H9 (cell line): ENCODE measurements at regions not wholly inside any gene's neighbourhood (a gene's known extent, or its start where the extent isn't known, plus 50 kb on each side); places are given as distances from the start of the nearest gene placed in this dataset.

Source experiments
- DNase-seq: peaks from one replicate; pipeline ENCODE4 v3.0.0-alpha.2; 2017
- H2AFZ ChIP-seq: one replicate; pipeline ENCODE4 v1.6.1; 2013; ENCODE audit warnings: mild to moderate bottlenecking, low read length, control low read depth, moderate library complexity
- H2AK5ac ChIP-seq: 2 replicates; pipeline ENCODE4 v1.6.1; 2013; ENCODE audit warnings: low read length, control low read depth, mixed read lengths; ENCODE audit not compliant: insufficient read length
- H2BK120ac ChIP-seq: one replicate; pipeline ENCODE4 v1.6.1; 2013; ENCODE audit warnings: low read depth, mild to moderate bottlenecking, low read length, control low read depth, inconsistent platforms; ENCODE audit not compliant: poor library complexity, severe bottlenecking
- H2BK12ac ChIP-seq: 2 replicates; pipeline ENCODE4 v1.6.1; 2013; ENCODE audit warnings: low read length, control low read depth, mixed read lengths, low read depth; ENCODE audit not compliant: insufficient read length
- H2BK15ac ChIP-seq: 2 replicates; pipeline ENCODE4 v1.6.1; 2013; ENCODE audit warnings: low read depth, low read length, control low read depth
- H2BK20ac ChIP-seq: one replicate; pipeline ENCODE4 v1.6.1; 2013; ENCODE audit warnings: low read depth, mild to moderate bottlenecking, low read length, control low read depth, inconsistent platforms; ENCODE audit not compliant: poor library complexity, severe bottlenecking
- H2BK5ac ChIP-seq: 2 replicates; pipeline ENCODE4 v1.6.1; 2013; ENCODE audit warnings: low read length, control low read depth, mixed read lengths; ENCODE audit not compliant: insufficient read length
- H3K14ac ChIP-seq: 2 replicates; pipeline ENCODE4 v1.6.1; 2013; ENCODE audit warnings: low read length, control low read depth; ENCODE audit not compliant: insufficient read depth
- H3K18ac ChIP-seq: 2 replicates; pipeline ENCODE4 v1.6.1; 2013; ENCODE audit warnings: low read depth, mild to moderate bottlenecking, mixed read lengths, low read length, control low read depth; ENCODE audit not compliant: insufficient read length
- H3K23ac ChIP-seq: 2 replicates; pipeline ENCODE4 v1.6.1; 2013; ENCODE audit warnings: low read length, control low read depth, mixed read lengths, low read depth; ENCODE audit not compliant: insufficient read length
- H3K23me2 ChIP-seq: 2 replicates; pipeline ENCODE4 v1.6.1; 2013; ENCODE audit warnings: low read depth, mild to moderate bottlenecking, mixed read lengths, low read length, control low read depth; ENCODE audit not compliant: insufficient read length, poor library complexity, severe bottlenecking
- H3K27ac ChIP-seq: 2 replicates; pipeline ENCODE4 v1.5.1; 2013; ENCODE audit warnings: low read length, control low read depth, mixed read lengths, low read depth; ENCODE audit not compliant: insufficient read length
- H3K27me3 ChIP-seq: 2 replicates; pipeline ENCODE4 v1.6.1; 2013; ENCODE audit warnings: low read length, control low read depth, inconsistent platforms; ENCODE audit not compliant: insufficient read depth
- H3K4ac ChIP-seq: 2 replicates; pipeline ENCODE4 v1.6.1; 2013; ENCODE audit warnings: low read depth, mild to moderate bottlenecking, control low read depth, inconsistent platforms, low read length, moderate library complexity
- H3K4me1 ChIP-seq: 2 replicates; pipeline ENCODE4 v1.6.1; 2013; ENCODE audit warnings: low read length, control low read depth, inconsistent platforms; ENCODE audit not compliant: insufficient read depth
- H3K4me2 ChIP-seq: 2 replicates; pipeline ENCODE4 v1.6.1; 2013; ENCODE audit warnings: low read length, control low read depth, mixed read lengths; ENCODE audit not compliant: insufficient read length, insufficient read depth
- H3K56ac ChIP-seq: 2 replicates; pipeline ENCODE4 v1.6.1; 2013; ENCODE audit warnings: low read depth, mild to moderate bottlenecking, mixed read lengths, low read length, control low read depth; ENCODE audit not compliant: insufficient read length
- H3K79me1 ChIP-seq: 2 replicates; pipeline ENCODE4 v1.6.1; 2013; ENCODE audit warnings: low read depth, mild to moderate bottlenecking, moderate library complexity, low read length, control low read depth, inconsistent platforms; ENCODE audit not compliant: insufficient read depth, poor library complexity, severe bottlenecking
- H3K79me2 ChIP-seq: 2 replicates; pipeline ENCODE4 v1.6.1; 2013; ENCODE audit warnings: low read length, control low read depth, inconsistent platforms; ENCODE audit not compliant: insufficient read depth
- H3K9ac ChIP-seq: 2 replicates; pipeline ENCODE4 v1.6.1; 2013; ENCODE audit warnings: low read length, control low read depth, mixed read lengths; ENCODE audit not compliant: insufficient read length; ENCODE audit errors: extremely low read depth
- H3K9me3 ChIP-seq: one replicate; pipeline ENCODE4 v1.6.1; 2013; ENCODE audit warnings: low read depth, low read length, inconsistent platforms; ENCODE audit not compliant: control insufficient read depth
- H3T11ph ChIP-seq: one replicate; pipeline ENCODE4 v1.6.1; 2013; ENCODE audit warnings: mild to moderate bottlenecking, low read length, control low read depth, inconsistent platforms
- H4K20me1 ChIP-seq: one replicate; pipeline ENCODE4 v1.6.1; 2013; ENCODE audit not compliant: control insufficient read depth, insufficient read length, insufficient read depth
- H4K5ac ChIP-seq: 2 replicates; pipeline ENCODE4 v1.6.1; 2013; ENCODE audit warnings: low read depth, mild to moderate bottlenecking, mixed read lengths, low read length, control low read depth; ENCODE audit not compliant: insufficient read length
- H4K8ac ChIP-seq: replicated peaks from 2 replicates; pipeline ENCODE4 v1.6.1; 2013; ENCODE audit warnings: low read length, control low read depth, mixed read lengths, low read depth; ENCODE audit not compliant: insufficient read length
- H4K91ac ChIP-seq: 2 replicates; pipeline ENCODE4 v1.6.1; 2013; ENCODE audit warnings: low read depth, mild to moderate bottlenecking, moderate library complexity, mixed read lengths, low read length, control low read depth; ENCODE audit not compliant: insufficient read length
- H3K27ac Mint-ChIP-seq, 3 experiments: 2 replicates in 2 of 3; 3 replicates in 1 of 3; pipeline ENCODE4 v1.8.0; 2020 to 2021; ENCODE audit warnings: mixed read lengths in 3 of 3, mild to moderate bottlenecking in 1 of 3, moderate library complexity in 1 of 3
- H3K27me3 Mint-ChIP-seq: 2 replicates; pipeline ENCODE4 v1.8.0; 2021; ENCODE audit warnings: low read depth, mild to moderate bottlenecking, moderate library complexity, mixed read lengths
- H3K36me3 Mint-ChIP-seq, 3 experiments: 2 replicates in 2 of 3; 3 replicates in 1 of 3; pipeline ENCODE4 v1.8.0; 2020 to 2021; ENCODE audit warnings: low read depth in 3 of 3, mixed read lengths in 3 of 3; ENCODE audit not compliant: insufficient read depth in 1 of 3
- H3K4me1 Mint-ChIP-seq, 2 experiments: 2 replicates each; pipeline ENCODE4 v1.8.0; 2020; ENCODE audit warnings: mixed read lengths in 2 of 2
- H3K4me3 Mint-ChIP-seq, 2 experiments: 2 replicates in 1 of 2; 3 replicates in 1 of 2; pipeline ENCODE4 v1.8.0; 2020 to 2021; ENCODE audit warnings: mild to moderate bottlenecking in 2 of 2, mixed read lengths in 2 of 2, moderate library complexity in 1 of 2
- H3K9me3 Mint-ChIP-seq, 2 experiments: 2 replicates in 1 of 2; 3 replicates in 1 of 2; pipeline ENCODE4 v1.8.0; 2020; ENCODE audit warnings: mild to moderate bottlenecking in 2 of 2, mixed read lengths in 2 of 2, moderate library complexity in 1 of 2
- WGBS: extraction: QIAGEN DNeasy Blood & Tissue Kit; methylation state at CpG from one replicate; pipeline ENCODE4 v1.1.7; 2013; ENCODE audit warnings: missing lambda C conversion rate, low lambda C conversion rate, mixed read lengths; ENCODE audit not compliant: insufficient read length; ENCODE audit errors: extremely low coverage; 5-methylcytosine and 5-hydroxymethylcytosine counted together
- TF ChIP-seq, protein P1 (sequence below): fragments of 200-600 bp; sonication (generic); conservative IDR thresholded peaks from 3 replicates; pipeline ENCODE4 v1.8.0; 2021; ENCODE audit warnings: antibody characterized with exemption, mild to moderate bottlenecking

DNA sequence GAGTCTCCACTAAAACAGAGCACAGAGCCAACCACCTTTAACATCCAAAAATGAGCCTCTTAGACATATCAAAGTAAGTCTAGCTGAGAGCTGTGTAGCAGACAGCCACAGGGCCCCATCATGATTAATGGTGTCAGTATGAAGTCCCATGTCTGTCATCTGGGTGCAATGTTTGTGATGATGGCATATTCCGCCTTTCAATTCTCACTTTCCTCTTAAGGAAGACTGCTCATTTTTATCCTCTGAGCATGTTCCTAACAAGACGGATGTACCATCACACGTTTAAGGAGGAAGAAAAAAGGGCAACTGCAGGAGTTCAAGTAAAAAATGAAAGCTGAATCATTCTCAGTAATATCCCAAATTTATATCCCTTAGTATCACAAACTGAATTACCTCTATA, 85.8 kb upstream of the KCNMB2 start:
- no peaks in the 10 kb centered on the region for H3K79me2 ChIP-seq
- no peak for DNase-seq

More for the DNA sequence above, 85.8 kb upstream of the KCNMB2 start:
- Mint-ChIP-seq H3K4me1 (no peaks in the 10 kb centered on the region), H3K4me3 (no peak overlapping the region), H3K27me3 (no peaks in the 10 kb centered on the region), H3K27ac (no peak overlapping the region), H3K36me3 (no peaks in the 10 kb centered on the region), H3K9me3 (peaks cover 0 to 4% of the 10 kb centered on the region in 2 experiments; a peak in 1 of 5 replicates)
- Histone ChIP-seq H3K9me3 (no peaks in the 10 kb centered on the region), H4K91ac (no peak overlapping the region), H3K79me1 (no peaks in the 10 kb centered on the region), H2AFZ (no peak overlapping the region), H3K23me2 (no peaks in the 10 kb centered on the region), H3K27me3 (no peaks in the 10 kb centered on the region), H2BK120ac (no peak overlapping the region), H2BK12ac (no peak overlapping the region), H3K9ac (no peak overlapping the region), H3K4me1 (no peaks in the 10 kb centered on the region), H2BK20ac (no peak overlapping the region), H2BK15ac (no peak overlapping the region), H4K8ac (no peak overlapping the region), H3K27ac (no peak overlapping the region), H3T11ph (no peak overlapping the region), H3K4me2 (no peak overlapping the region), H3K4ac (no peak overlapping the region), H4K20me1 (no peaks in the 10 kb centered on the region), H2BK5ac (no peak overlapping the region), H3K23ac (no peak overlapping the region), H3K14ac (no peak overlapping the region), H3K56ac (no peak overlapping the region), H4K5ac (no peak overlapping the region), H3K18ac (no peak overlapping the region), H2AK5ac (no peak overlapping the region)
- whole genome bisulfite sequencing, result no CpG with 5 or more reads among the region's 3 CpGs
- TF ChIP-seq, protein P1, sequence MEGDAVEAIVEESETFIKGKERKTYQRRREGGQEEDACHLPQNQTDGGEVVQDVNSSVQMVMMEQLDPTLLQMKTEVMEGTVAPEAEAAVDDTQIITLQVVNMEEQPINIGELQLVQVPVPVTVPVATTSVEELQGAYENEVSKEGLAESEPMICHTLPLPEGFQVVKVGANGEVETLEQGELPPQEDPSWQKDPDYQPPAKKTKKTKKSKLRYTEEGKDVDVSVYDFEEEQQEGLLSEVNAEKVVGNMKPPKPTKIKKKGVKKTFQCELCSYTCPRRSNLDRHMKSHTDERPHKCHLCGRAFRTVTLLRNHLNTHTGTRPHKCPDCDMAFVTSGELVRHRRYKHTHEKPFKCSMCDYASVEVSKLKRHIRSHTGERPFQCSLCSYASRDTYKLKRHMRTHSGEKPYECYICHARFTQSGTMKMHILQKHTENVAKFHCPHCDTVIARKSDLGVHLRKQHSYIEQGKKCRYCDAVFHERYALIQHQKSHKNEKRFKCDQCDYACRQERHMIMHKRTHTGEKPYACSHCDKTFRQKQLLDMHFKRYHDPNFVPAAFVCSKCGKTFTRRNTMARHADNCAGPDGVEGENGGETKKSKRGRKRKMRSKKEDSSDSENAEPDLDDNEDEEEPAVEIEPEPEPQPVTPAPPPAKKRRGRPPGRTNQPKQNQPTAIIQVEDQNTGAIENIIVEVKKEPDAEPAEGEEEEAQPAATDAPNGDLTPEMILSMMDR, result no peak
